IMR-90 (cell line): ENCODE measurements at regions not wholly inside any gene's neighbourhood (a gene's known extent, or its start where the extent isn't known, plus 50 kb on each side); places are given as distances from the start of the nearest gene placed in this dataset.

ENCODE experiments used
- ATAC-seq: fragments of 200-7000 bp; cut with Tn5 transposase; 2 replicates; pipeline ENCODE4 v1.9.1; 2020; ENCODE audit warnings: low read depth, mild to moderate bottlenecking, moderate library complexity
- BruUV-seq: library from RNA; stranded (reverse); fragments of 400-500 nt; replicated peaks from 2 replicates; lab custom pipeline; 2021; lab: Mats Ljungman, UMichigan
- CTCF ChIA-PET: fragments of 300-600 bp; formaldehyde crosslinking; extraction: SDS; loops from one replicate; lab custom pipeline; 2021; ENCODE audit warnings: antibody characterized with exemption; lab: Yijun Ruan, JAX
- POLR2A ChIA-PET: fragments of 300-600 bp; sonication (Branson Sonifier 250); formaldehyde crosslinking; loops from one replicate; lab custom pipeline; 2022; ENCODE audit warnings: antibody characterized with exemption; ENCODE audit not compliant: unreplicated experiment; lab: Charles Lee
- DNase-seq: peaks from one replicate; pipeline ENCODE4 v3.0.0; 2013
- H2AFZ ChIP-seq: replicated peaks from 2 replicates; pipeline ENCODE3; 2013; ENCODE audit warnings: low read length, mild to moderate bottlenecking; ENCODE audit not compliant: poor library complexity
- H2AK5ac ChIP-seq: 2 replicates; pipeline ENCODE4 v1.6.1; 2013; ENCODE audit warnings: low read depth, low read length, inconsistent platforms
- H2AK9ac ChIP-seq: replicated peaks from 2 replicates; pipeline ENCODE3; 2013; ENCODE audit warnings: mild to moderate bottlenecking, low read depth, low read length, moderate library complexity; ENCODE audit not compliant: poor library complexity
- H2BK120ac ChIP-seq: 2 replicates; pipeline ENCODE4 v1.6.1; 2013; ENCODE audit warnings: low read depth, low read length, inconsistent platforms
- H2BK15ac ChIP-seq: 3 replicates; pipeline ENCODE4 v1.6.1; 2013; ENCODE audit warnings: low read depth, low read length, inconsistent platforms
- H2BK20ac ChIP-seq: 2 replicates; pipeline ENCODE4 v1.6.1; 2013; ENCODE audit warnings: low read depth, mild to moderate bottlenecking, inconsistent platforms, low read length, moderate library complexity
- H2BK5ac ChIP-seq: 2 replicates; pipeline ENCODE4 v1.6.1; 2013; ENCODE audit warnings: mild to moderate bottlenecking, low read depth, low read length, inconsistent platforms; ENCODE audit not compliant: poor library complexity, severe bottlenecking
- H3K14ac ChIP-seq: replicated peaks from 2 replicates; pipeline ENCODE4 v1.6.1; 2013; ENCODE audit warnings: low read depth, low read length, inconsistent platforms
- H3K18ac ChIP-seq: 2 replicates; pipeline ENCODE4 v1.6.1; 2013; ENCODE audit warnings: low read depth, low read length, control low read depth
- H3K23ac ChIP-seq: 2 replicates; pipeline ENCODE4 v1.6.1; 2013; ENCODE audit warnings: low read depth, low read length, inconsistent platforms
- H3K27ac ChIP-seq: 2 replicates; pipeline ENCODE4 v1.5.1; 2013; ENCODE audit warnings: mild to moderate bottlenecking, control low read depth, low read length; ENCODE audit not compliant: insufficient read depth
- H3K27me3 ChIP-seq: 2 replicates; pipeline ENCODE4 v1.6.1; 2013; ENCODE audit warnings: low read length; ENCODE audit not compliant: control insufficient read depth, insufficient read depth
- H3K36me3 ChIP-seq: 2 replicates; pipeline ENCODE4 v1.6.1; 2013; ENCODE audit warnings: low read length, mixed read lengths; ENCODE audit not compliant: control insufficient read depth, insufficient read depth
- H3K4ac ChIP-seq: 2 replicates; pipeline ENCODE4 v1.6.1; 2013; ENCODE audit warnings: low read depth, low read length, inconsistent platforms
- H3K4me1 ChIP-seq: 2 replicates; pipeline ENCODE4 v1.6.1; 2013; ENCODE audit warnings: low read length, mixed read lengths; ENCODE audit not compliant: control insufficient read depth, insufficient read depth
- H3K4me2 ChIP-seq: 2 replicates; pipeline ENCODE4 v1.6.1; 2013; ENCODE audit warnings: low read depth, mild to moderate bottlenecking, control low read depth, low read length, moderate library complexity
- H3K4me3 ChIP-seq: 2 replicates; pipeline ENCODE4 v1.5.1; 2013; ENCODE audit warnings: low read depth, mild to moderate bottlenecking, control low read depth, low read length, moderate library complexity; ENCODE audit not compliant: insufficient read depth
- H3K56ac ChIP-seq: 2 replicates; pipeline ENCODE4 v1.6.1; 2013; ENCODE audit warnings: low read length, inconsistent platforms; ENCODE audit not compliant: insufficient read depth; ENCODE audit errors: extremely low read depth
- H3K79me1 ChIP-seq, 2 experiments: 2 replicates each; pipeline ENCODE4 v1.6.1; 2013; ENCODE audit warnings: low read length in 2 of 2, inconsistent platforms in 1 of 2, low read depth in 1 of 2
- H3K9ac ChIP-seq: 2 replicates; pipeline ENCODE4 v1.6.1; 2013; ENCODE audit warnings: low read depth, low read length, control low read depth
- H3K9me1 ChIP-seq: 2 replicates; pipeline ENCODE4 v1.6.1; 2013; ENCODE audit warnings: low read length, inconsistent platforms; ENCODE audit not compliant: insufficient read depth
- H3K9me3 ChIP-seq: 2 replicates; pipeline ENCODE4 v1.6.1; 2013; ENCODE audit warnings: low read length; ENCODE audit not compliant: control insufficient read depth, insufficient read depth
- H4K20me1 ChIP-seq: 2 replicates; pipeline ENCODE4 v1.6.1; 2013; ENCODE audit warnings: low read length, inconsistent platforms; ENCODE audit not compliant: insufficient read depth
- H4K5ac ChIP-seq: 2 replicates; pipeline ENCODE4 v1.6.1; 2013; ENCODE audit warnings: mild to moderate bottlenecking, low read depth, low read length, control low read depth
- H4K8ac ChIP-seq, 2 experiments: 2 replicates each; pipeline ENCODE4 v1.6.1; 2013; ENCODE audit warnings: low read depth in 2 of 2, low read length in 2 of 2, control low read depth in 1 of 2, inconsistent platforms in 1 of 2
- H4K91ac ChIP-seq: 2 replicates; pipeline ENCODE4 v1.6.1; 2013; ENCODE audit warnings: low read depth, low read length, inconsistent platforms; ENCODE audit not compliant: insufficient read depth
- BHLHE40 ChIP-seq: fragments of 150-350 bp; IDR thresholded peaks from 2 replicates; pipeline ENCODE4 v1.6.1; 2016; ENCODE audit warnings: mild to moderate bottlenecking, low read depth, low read length
- MAFK ChIP-seq: IDR thresholded peaks from 2 replicates; pipeline ENCODE4 v1.6.1; 2012; ENCODE audit warnings: low read depth, low read length, improper control_type of control experiment
- MAZ ChIP-seq: IDR thresholded peaks from 2 replicates; pipeline ENCODE4 v1.6.1; 2012; ENCODE audit warnings: low read depth, mild to moderate bottlenecking, low read length, improper control_type of control experiment, moderate library complexity, borderline replicate concordance
- POLR2A ChIP-seq: IDR thresholded peaks from 2 replicates; pipeline ENCODE4 v1.6.1; 2012; ENCODE audit warnings: mild to moderate bottlenecking, low read depth, low read length
- RAD21 ChIP-seq: IDR thresholded peaks from 2 replicates; pipeline ENCODE4 v1.6.1; 2012; ENCODE audit warnings: low read length, improper control_type of control experiment
- RCOR1 ChIP-seq: IDR thresholded peaks from 2 replicates; pipeline ENCODE4 v1.6.1; 2012; ENCODE audit warnings: mild to moderate bottlenecking, low read length, improper control_type of control experiment; ENCODE audit not compliant: insufficient replicate concordance
- RFX5 ChIP-seq: IDR thresholded peaks from 2 replicates; pipeline ENCODE4 v1.8.0; 2012; ENCODE audit warnings: low read depth, mild to moderate bottlenecking, low read length, moderate library complexity
- WGBS, 2 experiments: methylation state at CpG; one replicate each; pipeline versions ENCODE4 v1.1.5 to v1.1.7; 2013; ENCODE audit warnings: missing lambda C conversion rate in 2 of 2; ENCODE audit not compliant: insufficient read length in 1 of 2; ENCODE audit errors: extremely low coverage in 2 of 2; 5-methylcytosine and 5-hydroxymethylcytosine counted together
- dilution Hi-C: fragments of 300-500 bp; cut with HindIII; formaldehyde crosslinking; loops from one replicate; pipeline ENCODE4 v1.14.3; 2018; ENCODE audit warnings: low sequenced_read_pairs; ENCODE audit not compliant: unreplicated experiment
- in situ Hi-C: fragments of 300-500 bp; cut with MboI; formaldehyde crosslinking; loops from 3 replicates; pipeline ENCODE4 v1.14.3; 2019; ENCODE audit warnings: low sequenced_read_pairs, inconsistent platforms, mixed read lengths
- intact Hi-C: fragments of 100-400 bp; cut with micrococcal nuclease; formaldehyde crosslinking; loops from 2 replicates; pipeline ENCODE4 v1.10.0; 2022

DNA sequence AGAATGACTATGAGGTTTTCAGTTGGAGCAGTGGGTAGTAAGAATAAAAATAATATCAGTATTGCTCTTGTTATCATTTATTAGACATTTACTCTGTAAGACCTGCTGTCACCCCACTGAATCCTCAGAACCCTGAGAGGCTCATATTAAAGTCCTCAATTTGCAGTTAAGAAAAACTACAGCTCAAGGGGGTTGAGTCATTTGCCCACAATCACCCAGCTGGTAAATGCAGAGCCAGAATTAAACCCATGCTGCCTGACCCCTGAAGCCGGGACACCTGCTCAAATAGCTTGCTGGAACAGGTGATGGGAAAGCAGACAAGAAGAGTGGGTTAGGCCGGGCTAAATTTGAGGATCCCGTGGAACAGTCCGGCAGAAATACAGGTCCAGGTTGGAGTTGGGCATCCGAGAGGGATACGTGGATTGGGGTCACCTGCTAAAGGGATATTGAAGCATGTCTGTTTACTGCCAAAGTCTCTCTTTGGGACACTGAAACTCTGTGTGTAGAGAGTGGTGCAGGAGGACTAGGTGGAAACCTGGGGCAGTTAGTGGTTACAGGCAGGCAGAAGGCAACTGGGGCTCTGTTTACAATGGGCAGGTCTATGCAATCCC, 344.1 kb downstream of the CDC5L start:
- H3K36me3 ChIP-seq, result no peaks in the 10 kb centered on the region
- ChIA-PET CTCF (no interaction called here), POLR2A (no interaction called here)
- peaks cover 12% of the 10 kb centered on the region for H3K9me1 ChIP-seq
- H3K9ac ChIP-seq, result no peak overlapping the region
- H4K5ac ChIP-seq, result no peak overlapping the region
- no peak overlapping the region for H2AK9ac ChIP-seq
- no peak overlapping the region for H2BK120ac ChIP-seq
- BruUV-seq, result no TSS peak
- no peak overlapping the region for H2AFZ ChIP-seq
- in situ Hi-C loops (no loop called here), intact Hi-C loops (no loop called here), dilution Hi-C loops (no loop called here)
- no peak overlapping the region; the same call in 1 of the 2 replicates for H2BK20ac ChIP-seq
- no peaks in the 10 kb centered on the region for H3K79me1 ChIP-seq
- WGBS, 2 experiments, result 100% methylated on average over 5 of the region's 6 CpGs; no CpG with 5 or more reads in 1 of the 2 experiments
- no peak overlapping the region for H3K18ac ChIP-seq
- no peak overlapping the region for H3K56ac ChIP-seq
- H4K8ac ChIP-seq, result no peak overlapping the region
- H4K20me1 ChIP-seq, result peaks cover 14% of the 10 kb centered on the region; the same call in 1 of the 2 replicates
- H4K91ac ChIP-seq, result no peak overlapping the region
- TF ChIP-seq RFX5 (no peak), RCOR1 (no peak), MAZ (no peak), BHLHE40 (no peak), MAFK (no peak), RAD21 (no peak), POLR2A (no peak)
- no peak overlapping the region for H3K27ac ChIP-seq
- H3K4ac ChIP-seq, result no peak overlapping the region
- H3K14ac ChIP-seq, result 0 out of 2 replicates have a peak overlapping the region, but pooled peaks have one; percentile 48
- H3K4me2 ChIP-seq, result no peak overlapping the region
- ATAC-seq (no peak), DNase-seq (no peak)
- no peak overlapping the region for H3K23ac ChIP-seq
- H2BK15ac ChIP-seq, result no peak overlapping the region
- H2BK5ac ChIP-seq, result no peak overlapping the region
- H3K9me3 ChIP-seq, result no peaks in the 10 kb centered on the region
- no peak overlapping the region for H2AK5ac ChIP-seq
- peaks cover 31% of the 10 kb centered on the region for H3K27me3 ChIP-seq
- H3K4me3 ChIP-seq, result no peak overlapping the region
- H3K4me1 ChIP-seq, result peaks cover 11% of the 10 kb centered on the region
